ENCODE measurements at regions not wholly inside any gene's neighbourhood (a gene's known extent, or its start where the extent isn't known, plus 50 kb on each side); places are given as distances from the start of the nearest gene placed in this dataset.

DNA sequence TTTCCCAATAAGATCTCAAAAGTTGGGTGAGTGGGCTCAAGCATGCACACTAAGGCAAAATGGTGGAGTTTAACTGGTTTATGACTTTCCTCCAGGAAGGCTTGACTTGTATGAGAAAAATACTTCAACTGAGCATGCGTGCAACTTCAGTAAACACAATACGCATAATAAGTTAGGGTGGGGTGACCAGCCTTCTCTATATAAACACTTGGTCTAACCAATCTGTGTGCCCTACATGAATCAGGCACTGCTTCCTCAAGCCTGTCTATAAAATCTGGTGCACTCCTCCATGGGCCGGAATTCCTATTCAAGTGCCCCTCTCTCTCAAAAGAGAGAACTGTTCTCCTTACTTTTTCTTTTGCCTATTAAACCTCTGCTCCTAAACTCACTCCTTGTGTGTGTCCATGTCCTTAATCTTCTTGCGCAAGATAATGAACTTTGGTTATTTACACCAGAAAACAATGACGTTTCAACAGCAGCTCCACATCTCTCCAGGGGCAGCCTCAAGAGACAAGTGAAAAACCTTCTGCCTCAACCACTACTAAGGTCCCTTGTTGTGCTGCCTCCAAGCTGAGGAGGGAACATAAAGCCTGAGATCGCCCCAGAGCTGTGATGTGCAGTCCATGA is 352.6 kb downstream of the CAAP1 start:
- no peak for TF ChIP-seq GLIS3 (CRISPR knock-in tag; IDR thresholded peaks at IDR 0.05)
- no peak for TF ChIP-seq ISL1 (CRISPR knock-in tag; IDR thresholded peaks at IDR 0.05)
- TF ChIP-seq, protein P1, sequence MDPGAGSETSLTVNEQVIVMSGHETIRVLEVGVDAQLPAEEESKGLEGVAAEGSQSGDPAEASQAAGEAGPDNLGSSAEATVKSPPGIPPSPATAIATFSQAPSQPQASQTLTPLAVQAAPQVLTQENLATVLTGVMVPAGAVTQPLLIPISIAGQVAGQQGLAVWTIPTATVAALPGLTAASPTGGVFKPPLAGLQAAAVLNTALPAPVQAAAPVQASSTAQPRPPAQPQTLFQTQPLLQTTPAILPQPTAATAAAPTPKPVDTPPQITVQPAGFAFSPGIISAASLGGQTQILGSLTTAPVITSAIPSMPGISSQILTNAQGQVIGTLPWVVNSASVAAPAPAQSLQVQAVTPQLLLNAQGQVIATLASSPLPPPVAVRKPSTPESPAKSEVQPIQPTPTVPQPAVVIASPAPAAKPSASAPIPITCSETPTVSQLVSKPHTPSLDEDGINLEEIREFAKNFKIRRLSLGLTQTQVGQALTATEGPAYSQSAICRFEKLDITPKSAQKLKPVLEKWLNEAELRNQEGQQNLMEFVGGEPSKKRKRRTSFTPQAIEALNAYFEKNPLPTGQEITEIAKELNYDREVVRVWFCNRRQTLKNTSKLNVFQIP (CRISPR knock-in tag; IDR thresholded peaks at IDR 0.05; ENCODE audit: borderline replicate concordance, low read depth) = no peak
- no peak for TF ChIP-seq ZNF8 (CRISPR knock-in tag; IDR thresholded peaks at IDR 0.05)
- TF ChIP-seq ESRRG (CRISPR knock-in tag; IDR thresholded peaks at IDR 0.05) = no peak
- TF ChIP-seq CSDC2 (CRISPR knock-in tag; IDR thresholded peaks at IDR 0.05) = no peak
- ATAC-seq = no peak

- ATAC-seq = no peak
- TF ChIP-seq TSHZ2 (CRISPR knock-in tag; IDR thresholded peaks at IDR 0.05) (no peak), RARB (CRISPR knock-in tag; IDR thresholded peaks at IDR 0.05) (no peak), ISL1 (CRISPR knock-in tag; IDR thresholded peaks at IDR 0.05) (no peak), SNAI2 (CRISPR knock-in tag; IDR thresholded peaks at IDR 0.05) (no peak), BACH2 (CRISPR knock-in tag; IDR thresholded peaks at IDR 0.05; ENCODE audit: borderline replicate concordance) (no peak), TOX (CRISPR knock-in tag; IDR thresholded peaks at IDR 0.05; ENCODE audit: borderline replicate concordance) (no peak), ARNTL (CRISPR knock-in tag; IDR thresholded peaks at IDR 0.05; ENCODE audit: borderline replicate concordance, low read depth) (no peak), OSR1 (CRISPR knock-in tag; IDR thresholded peaks at IDR 0.05) (no peak), ZFP30 (CRISPR knock-in tag; IDR thresholded peaks at IDR 0.05) (no peak), TCF4 (CRISPR knock-in tag; IDR thresholded peaks at IDR 0.05; ENCODE audit: borderline replicate concordance) (no peak), ZFP3 (CRISPR knock-in tag; IDR thresholded peaks at IDR 0.05) (no peak)
- TF ChIP-seq, protein P2, sequence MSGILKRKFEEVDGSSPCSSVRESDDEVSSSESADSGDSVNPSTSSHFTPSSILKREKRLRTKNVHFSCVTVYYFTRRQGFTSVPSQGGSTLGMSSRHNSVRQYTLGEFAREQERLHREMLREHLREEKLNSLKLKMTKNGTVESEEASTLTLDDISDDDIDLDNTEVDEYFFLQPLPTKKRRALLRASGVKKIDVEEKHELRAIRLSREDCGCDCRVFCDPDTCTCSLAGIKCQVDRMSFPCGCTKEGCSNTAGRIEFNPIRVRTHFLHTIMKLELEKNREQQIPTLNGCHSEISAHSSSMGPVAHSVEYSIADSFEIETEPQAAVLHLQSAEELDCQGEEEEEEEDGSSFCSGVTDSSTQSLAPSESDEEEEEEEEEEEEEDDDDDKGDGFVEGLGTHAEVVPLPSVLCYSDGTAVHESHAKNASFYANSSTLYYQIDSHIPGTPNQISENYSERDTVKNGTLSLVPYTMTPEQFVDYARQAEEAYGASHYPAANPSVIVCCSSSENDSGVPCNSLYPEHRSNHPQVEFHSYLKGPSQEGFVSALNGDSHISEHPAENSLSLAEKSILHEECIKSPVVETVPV (CRISPR knock-in tag; IDR thresholded peaks at IDR 0.05) = no peak
Measured at GRCh38 chr9:26537211-26537610, 355.4 kb downstream of the CAAP1 start.

DNA sequence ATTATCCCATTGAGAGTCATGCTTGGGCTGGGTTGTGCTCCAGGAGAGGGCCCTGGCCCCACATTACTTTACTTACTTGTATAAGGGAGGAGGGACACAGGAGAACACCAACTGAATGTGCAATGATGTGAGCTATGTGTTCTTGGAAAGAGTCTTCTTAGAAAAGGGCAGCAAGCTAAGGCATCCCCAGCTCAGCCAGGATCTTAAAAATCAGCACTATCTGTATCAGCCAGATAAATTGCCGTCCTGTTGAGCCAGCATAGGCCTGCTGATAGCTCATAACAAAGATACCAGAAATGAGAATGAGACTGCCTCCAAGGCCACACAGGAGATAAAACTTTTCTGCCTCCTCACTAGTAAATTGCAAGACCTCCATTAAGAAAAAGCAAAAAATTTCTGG is 357.5 kb downstream of the CAAP1 start:
- ATAC-seq = no peak
- no peak for TF ChIP-seq ARNTL (CRISPR knock-in tag; IDR thresholded peaks at IDR 0.05; ENCODE audit: borderline replicate concordance, low read depth)
- TF ChIP-seq ZC3H10 (CRISPR knock-in tag; IDR thresholded peaks at IDR 0.05) = no peak
- TF ChIP-seq, protein P1 (CRISPR knock-in tag; IDR thresholded peaks at IDR 0.05; ENCODE audit: borderline replicate concordance, low read depth) = no peak
- TF ChIP-seq GLIS3 (CRISPR knock-in tag; IDR thresholded peaks at IDR 0.05) = no peak
- no peak for TF ChIP-seq CSDC2 (CRISPR knock-in tag; IDR thresholded peaks at IDR 0.05)
- TF ChIP-seq ISL1 (CRISPR knock-in tag; IDR thresholded peaks at IDR 0.05) = no peak
- TF ChIP-seq ZFP30 (CRISPR knock-in tag; IDR thresholded peaks at IDR 0.05) = no peak
- no peak for TF ChIP-seq ZFP3 (CRISPR knock-in tag; IDR thresholded peaks at IDR 0.05)
- TF ChIP-seq ZNF8 (CRISPR knock-in tag; IDR thresholded peaks at IDR 0.05) = no peak
- TF ChIP-seq, protein P3, sequence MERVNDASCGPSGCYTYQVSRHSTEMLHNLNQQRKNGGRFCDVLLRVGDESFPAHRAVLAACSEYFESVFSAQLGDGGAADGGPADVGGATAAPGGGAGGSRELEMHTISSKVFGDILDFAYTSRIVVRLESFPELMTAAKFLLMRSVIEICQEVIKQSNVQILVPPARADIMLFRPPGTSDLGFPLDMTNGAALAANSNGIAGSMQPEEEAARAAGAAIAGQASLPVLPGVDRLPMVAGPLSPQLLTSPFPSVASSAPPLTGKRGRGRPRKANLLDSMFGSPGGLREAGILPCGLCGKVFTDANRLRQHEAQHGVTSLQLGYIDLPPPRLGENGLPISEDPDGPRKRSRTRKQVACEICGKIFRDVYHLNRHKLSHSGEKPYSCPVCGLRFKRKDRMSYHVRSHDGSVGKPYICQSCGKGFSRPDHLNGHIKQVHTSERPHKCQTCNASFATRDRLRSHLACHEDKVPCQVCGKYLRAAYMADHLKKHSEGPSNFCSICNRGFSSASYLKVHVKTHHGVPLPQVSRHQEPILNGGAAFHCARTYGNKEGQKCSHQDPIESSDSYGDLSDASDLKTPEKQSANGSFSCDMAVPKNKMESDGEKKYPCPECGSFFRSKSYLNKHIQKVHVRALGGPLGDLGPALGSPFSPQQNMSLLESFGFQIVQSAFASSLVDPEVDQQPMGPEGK (CRISPR knock-in tag; IDR thresholded peaks at IDR 0.05; ENCODE audit: borderline replicate concordance) = no peak
- TF ChIP-seq CREB5 (CRISPR knock-in tag; IDR thresholded peaks at IDR 0.05; ENCODE audit: low read depth) = no peak
- TF ChIP-seq BACH2 (CRISPR knock-in tag; IDR thresholded peaks at IDR 0.05; ENCODE audit: borderline replicate concordance) = no peak
- TF ChIP-seq TCF4 (CRISPR knock-in tag; IDR thresholded peaks at IDR 0.05; ENCODE audit: borderline replicate concordance) = no peak
- TF ChIP-seq ZNF70 (CRISPR knock-in tag; IDR thresholded peaks at IDR 0.05) = no peak
- TF ChIP-seq ZNF565 (CRISPR knock-in tag; conservative IDR thresholded peaks at IDR 0.05; ENCODE audit: low read depth) = no peak
- no peak for TF ChIP-seq RARB (CRISPR knock-in tag; IDR thresholded peaks at IDR 0.05)
- TF ChIP-seq, protein P2 (CRISPR knock-in tag; IDR thresholded peaks at IDR 0.05) = no peak
- TF ChIP-seq PPARA (CRISPR knock-in tag; IDR thresholded peaks at IDR 0.05; ENCODE audit: borderline replicate concordance) = no peak
- no peak for TF ChIP-seq OSR1 (CRISPR knock-in tag; IDR thresholded peaks at IDR 0.05)

All from SK-N-SH treated with all-trans-retinoic acid at 6 μM for 48 hours (cell line).